ENCODE measurements at regions not wholly inside any gene's neighbourhood (a gene's known extent, or its start where the extent isn't known, plus 50 kb on each side); places are given as distances from the start of the nearest gene placed in this dataset.
"Not testable (repeated sequence)": the region's sequence is repeated elsewhere in the genome, so short reads cannot be mapped to it uniquely, and the experiment has no call there.

DNA sequence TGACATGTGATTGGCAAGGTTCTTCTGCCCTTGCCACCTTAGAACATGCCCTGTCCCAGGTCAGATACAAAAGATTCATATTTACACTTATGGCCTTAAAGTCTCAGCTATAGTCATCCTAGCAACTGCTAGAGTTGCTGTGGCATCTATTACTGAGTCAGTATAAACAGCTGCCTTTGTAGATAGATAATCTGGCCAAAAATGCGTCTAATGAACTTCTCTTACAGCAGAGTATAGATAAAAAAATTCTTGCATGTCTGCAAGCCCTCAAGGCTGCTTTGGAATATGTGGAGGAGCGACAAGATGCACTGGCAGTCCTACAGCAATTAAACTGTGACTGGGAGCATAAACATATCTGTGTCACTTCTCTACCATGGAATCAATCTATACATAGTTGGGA, 1209.7 kb upstream of the PABPC4L start:
- H3K4me3 ChIP-seq (ENCODE audit: low read depth, low read length), result no peak overlapping the region
- no peak for DNase-seq (ENCODE audit: low read depth)
- TF ChIP-seq, protein P1, sequence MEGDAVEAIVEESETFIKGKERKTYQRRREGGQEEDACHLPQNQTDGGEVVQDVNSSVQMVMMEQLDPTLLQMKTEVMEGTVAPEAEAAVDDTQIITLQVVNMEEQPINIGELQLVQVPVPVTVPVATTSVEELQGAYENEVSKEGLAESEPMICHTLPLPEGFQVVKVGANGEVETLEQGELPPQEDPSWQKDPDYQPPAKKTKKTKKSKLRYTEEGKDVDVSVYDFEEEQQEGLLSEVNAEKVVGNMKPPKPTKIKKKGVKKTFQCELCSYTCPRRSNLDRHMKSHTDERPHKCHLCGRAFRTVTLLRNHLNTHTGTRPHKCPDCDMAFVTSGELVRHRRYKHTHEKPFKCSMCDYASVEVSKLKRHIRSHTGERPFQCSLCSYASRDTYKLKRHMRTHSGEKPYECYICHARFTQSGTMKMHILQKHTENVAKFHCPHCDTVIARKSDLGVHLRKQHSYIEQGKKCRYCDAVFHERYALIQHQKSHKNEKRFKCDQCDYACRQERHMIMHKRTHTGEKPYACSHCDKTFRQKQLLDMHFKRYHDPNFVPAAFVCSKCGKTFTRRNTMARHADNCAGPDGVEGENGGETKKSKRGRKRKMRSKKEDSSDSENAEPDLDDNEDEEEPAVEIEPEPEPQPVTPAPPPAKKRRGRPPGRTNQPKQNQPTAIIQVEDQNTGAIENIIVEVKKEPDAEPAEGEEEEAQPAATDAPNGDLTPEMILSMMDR (IDR thresholded peaks at IDR 0.05; ENCODE audit: control insufficient read depth, extremely low read depth, insufficient read depth), result no peak

GRCh38 chr4:135409261-135409660, 1207.7 kb upstream of the PABPC4L start:
- not testable (repeated sequence) for H3K4me3 ChIP-seq (ENCODE audit: low read depth, low read length); DNase-seq (ENCODE audit: low read depth)

DNA sequence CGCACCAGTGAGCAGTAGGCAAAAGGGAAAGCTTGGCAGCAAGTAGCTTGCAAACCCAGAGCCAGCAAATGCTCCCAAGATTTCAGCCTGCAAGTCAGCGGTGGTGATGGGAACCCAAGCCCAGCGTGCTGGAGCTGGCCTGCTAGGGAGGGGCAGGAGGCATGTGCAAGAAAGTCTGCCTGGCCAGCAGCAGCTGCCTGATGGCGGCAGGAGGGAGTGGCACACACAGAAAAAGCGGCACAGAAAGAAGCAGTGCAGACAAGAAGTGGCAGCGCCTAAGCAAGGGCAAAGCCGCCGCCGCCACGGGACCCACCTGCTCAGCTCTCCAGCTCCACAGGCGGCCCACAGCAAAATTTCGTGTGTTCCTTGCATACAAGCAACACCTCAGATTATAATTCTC, 1206.5 kb upstream of the PABPC4L start:
- no peak overlapping the region for H3K4me3 ChIP-seq (ENCODE audit: low read depth, low read length)
- TF ChIP-seq, protein P1 (IDR thresholded peaks at IDR 0.05; ENCODE audit: control insufficient read depth, extremely low read depth, insufficient read depth), result no peak
- DNase-seq (ENCODE audit: low read depth), result no peak

GRCh38 chr4:135406597-135406996, 1205.0 kb upstream of the PABPC4L start:
- H3K4me3 ChIP-seq (ENCODE audit: low read depth, low read length); DNase-seq (ENCODE audit: low read depth): not testable (repeated sequence)

GRCh38 chr4:135385830-135386581, 1184.4 kb upstream of the PABPC4L start:
- H3K4me3 ChIP-seq (ENCODE audit: low read depth, low read length), result no peak overlapping the region
- no peak for DNase-seq (ENCODE audit: low read depth)
- TF ChIP-seq, protein P1 (IDR thresholded peaks at IDR 0.05; ENCODE audit: control insufficient read depth, extremely low read depth, insufficient read depth), result no peak

DNA sequence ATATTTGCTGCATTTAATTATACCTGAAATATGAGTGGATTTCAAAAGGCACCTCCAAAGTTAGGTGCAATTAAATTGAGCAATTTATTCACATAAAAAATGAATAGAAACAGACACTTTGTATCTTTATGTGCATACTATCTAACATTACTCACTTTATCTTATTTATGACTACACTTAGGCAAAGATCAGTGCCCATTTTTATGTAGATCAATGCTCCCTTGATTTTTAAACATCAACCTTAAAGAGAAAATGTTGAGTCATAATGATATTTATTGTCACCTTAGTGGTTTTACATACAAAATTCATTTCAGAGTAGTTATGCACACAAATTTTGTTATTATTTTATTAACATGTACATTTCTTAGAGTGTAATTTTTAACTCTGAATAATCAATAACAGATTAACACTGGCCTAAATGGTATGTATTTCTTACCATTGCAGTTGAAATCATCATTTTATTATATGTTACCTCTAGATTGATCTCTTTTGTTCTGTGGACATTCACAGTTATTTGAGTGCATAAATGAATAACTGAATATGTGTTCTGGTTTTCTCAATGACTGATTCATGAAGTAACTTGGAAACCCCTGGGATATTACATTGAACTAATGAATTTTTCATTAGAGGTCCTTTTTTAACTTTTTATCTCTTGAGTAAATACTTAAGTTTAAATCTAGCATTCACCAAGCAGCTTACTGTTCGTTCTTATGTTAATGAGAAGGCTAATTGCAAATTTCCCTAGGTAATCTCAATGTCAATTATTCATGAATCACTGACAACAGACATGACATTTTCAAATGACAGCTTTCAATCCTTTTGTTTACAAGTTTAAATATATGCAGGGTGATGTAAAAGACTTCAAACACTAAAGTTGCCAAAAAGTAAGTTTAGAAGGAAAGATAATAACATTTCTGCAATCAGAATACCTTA, 1182.0 kb upstream of the PABPC4L start:
- no peak overlapping the region for H3K4me3 ChIP-seq (ENCODE audit: low read depth, low read length)
- TF ChIP-seq, protein P1 (IDR thresholded peaks at IDR 0.05; ENCODE audit: control insufficient read depth, extremely low read depth, insufficient read depth), result no peak
- DNase-seq (ENCODE audit: low read depth), result no peak

GRCh38 chr4:135382280-135382959, 1180.8 kb upstream of the PABPC4L start:
- H3K4me3 ChIP-seq (ENCODE audit: low read depth, low read length), result no peak overlapping the region
- no peak for DNase-seq (ENCODE audit: low read depth)
- TF ChIP-seq, protein P1 (IDR thresholded peaks at IDR 0.05; ENCODE audit: control insufficient read depth, extremely low read depth, insufficient read depth), result no peak

Data from LNCaP clone FGC (cell line).